ENCODE measurements at regions not wholly inside any gene's neighbourhood (a gene's known extent, or its start where the extent isn't known, plus 50 kb on each side); places are given as distances from the start of the nearest gene placed in this dataset.
A peak's percentile ranks its signal among the peaks of the same experiment; 100 is the strongest.

DNA sequence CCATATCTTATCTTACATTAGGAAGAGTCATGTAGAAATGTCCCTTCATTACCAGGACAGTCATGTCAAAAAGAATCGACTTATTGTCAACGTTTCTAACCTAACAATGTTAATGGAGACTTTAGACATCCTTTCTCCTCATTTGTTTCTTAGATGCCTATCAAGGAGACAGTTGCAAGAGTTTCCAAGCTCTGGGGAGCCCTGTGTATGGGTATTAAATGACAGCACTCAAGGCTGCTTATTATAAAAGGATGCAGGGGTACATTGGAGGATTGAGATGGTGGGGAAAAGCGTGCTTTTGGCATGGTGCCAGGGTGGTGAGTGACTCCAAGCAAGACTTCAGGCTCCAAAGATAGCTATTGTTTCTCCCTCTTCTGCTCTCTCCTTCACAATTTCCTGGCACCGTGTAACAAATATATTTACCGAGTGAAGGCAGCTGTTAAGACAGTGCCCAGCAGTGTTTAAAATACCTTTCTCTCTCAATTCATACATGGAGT lies 461.3 kb upstream of the CLINT1 start:
- no peak for DNase-seq (ENCODE audit: low read depth, low spot score)
- no peak overlapping the region for H3K27ac ChIP-seq

DNA sequence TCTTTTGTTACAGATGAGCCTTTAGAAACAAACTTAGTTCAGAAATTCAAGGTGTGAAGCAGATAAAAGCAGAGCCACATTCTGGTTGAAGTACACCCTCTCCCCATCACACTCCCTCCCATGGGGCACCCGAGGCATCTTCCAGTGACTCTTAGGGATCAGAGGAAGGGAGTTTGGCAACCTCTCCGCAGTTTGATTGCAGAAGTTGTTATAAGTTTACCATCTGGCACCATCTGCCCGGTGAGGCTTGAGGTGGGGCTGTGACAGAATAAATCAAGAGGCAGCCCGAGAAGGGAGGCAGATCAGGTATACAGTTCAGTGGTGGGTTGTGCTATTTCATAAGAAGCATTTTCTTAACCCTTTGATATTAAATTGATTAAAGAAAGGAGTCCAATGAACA lies 458.6 kb upstream of the CLINT1 start:
- no peak for DNase-seq (ENCODE audit: low read depth, low spot score)
- no peak overlapping the region for H3K27ac ChIP-seq

DNA sequence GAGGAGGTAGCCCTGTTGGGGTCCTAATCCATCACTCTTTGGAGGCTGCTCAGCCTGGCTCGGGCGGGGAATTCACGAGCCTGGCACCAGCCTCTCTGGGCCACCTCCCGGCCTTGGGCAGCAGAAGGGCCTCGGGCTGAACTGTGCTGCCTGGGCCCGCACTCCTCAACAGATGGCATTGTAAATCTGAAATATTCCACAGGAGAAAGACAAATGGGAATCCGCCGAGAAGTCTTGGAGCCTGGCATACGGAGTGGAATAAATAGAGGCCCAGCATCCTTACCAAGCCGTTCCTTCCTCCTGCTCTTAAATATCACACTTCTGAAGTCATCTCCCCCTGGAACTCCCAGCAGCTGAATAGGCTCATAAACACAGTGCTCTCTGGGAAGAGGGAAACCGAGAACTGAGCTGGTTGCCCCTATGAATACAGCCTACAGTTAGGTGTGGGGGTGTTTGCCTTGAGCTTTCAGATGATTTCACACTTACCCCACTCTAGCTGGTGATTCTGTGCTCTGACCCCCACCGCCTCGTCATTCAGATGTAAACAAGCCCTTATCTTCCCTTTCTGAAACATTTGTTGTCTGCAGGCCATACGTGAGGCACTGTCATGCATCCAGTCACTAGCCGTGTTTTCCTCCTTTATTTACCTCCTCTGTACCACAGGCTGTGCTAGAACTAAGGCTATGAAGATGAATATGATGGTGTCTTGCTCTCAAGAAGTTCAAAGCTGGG lies 455.0 kb upstream of the CLINT1 start:
- H3K27ac ChIP-seq = no peak overlapping the region
- DNase-seq (ENCODE audit: low read depth, low spot score) = no peak

- no peak for DNase-seq (ENCODE audit: low read depth, low spot score)
Measured at GRCh38 chr5:158313027-158313732, 454.2 kb upstream of the CLINT1 start.

DNA sequence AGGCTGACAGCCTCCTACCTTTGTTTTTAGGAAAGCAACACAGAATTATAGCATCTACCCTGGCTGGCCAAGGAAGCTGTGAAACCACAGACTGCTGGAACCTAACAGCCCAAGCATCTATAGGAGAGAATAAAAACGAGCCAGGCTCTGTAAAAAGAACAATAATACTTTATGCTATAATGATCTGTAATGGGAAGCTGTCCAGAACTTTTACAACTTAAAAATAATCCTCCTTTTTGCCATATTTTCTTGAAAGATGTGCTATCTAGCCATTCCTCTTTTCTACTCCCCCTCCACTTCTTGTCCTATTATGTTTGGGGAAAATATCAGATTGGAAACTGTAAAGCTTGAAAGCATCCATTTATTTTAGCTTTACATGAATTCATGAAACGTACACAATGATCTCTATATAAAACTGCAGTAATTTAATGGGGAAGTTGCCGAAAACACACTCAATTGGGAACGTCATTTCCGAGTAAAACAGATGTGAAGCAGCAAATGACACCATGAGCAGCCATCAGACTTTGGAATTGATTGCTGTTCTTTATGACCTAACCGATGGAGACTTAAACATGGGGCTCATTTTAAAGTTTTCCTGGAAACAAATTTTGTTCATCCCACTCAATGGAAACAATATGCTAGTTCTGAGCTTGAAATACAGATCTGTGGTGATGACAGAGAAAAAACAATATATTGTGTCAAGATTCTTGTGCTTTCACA lies 450.3 kb upstream of the CLINT1 start:
- DNase-seq (ENCODE audit: low read depth, low spot score) = no peak
- no peak overlapping the region for H3K27ac ChIP-seq

More at GRCh38 chr5:158313027-158313732, 454.2 kb upstream of the CLINT1 start:
- H3K27ac ChIP-seq = no peak overlapping the region

DNA sequence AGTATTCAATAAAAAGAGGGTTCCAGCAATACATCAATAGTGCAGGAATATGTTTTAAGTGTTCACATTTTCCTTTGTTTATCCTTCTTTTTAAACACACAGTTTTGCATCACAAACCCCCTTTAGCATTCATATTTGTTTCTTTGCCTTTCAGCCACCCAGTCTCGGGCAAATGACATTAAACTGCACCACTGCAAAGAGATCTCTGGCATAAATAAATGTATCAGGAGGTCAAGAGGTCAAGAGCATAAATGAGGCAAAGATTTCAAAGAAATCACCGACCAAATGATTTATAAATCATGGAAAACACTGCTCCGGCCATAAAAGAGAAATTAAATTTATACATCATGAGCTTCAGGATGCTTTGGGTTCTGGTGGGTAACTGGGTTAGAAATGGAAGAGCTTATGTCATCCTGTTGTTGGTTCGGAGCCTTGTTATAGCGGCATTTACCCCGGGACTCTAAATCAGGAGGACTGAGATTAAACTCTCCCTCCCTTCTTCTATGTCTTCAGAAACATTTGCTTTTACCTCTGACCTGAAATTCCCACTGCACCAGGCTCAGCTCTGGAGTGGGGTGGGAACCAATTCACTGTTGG lies 449.6 kb upstream of the CLINT1 start:
- DNase-seq (ENCODE audit: low read depth, low spot score) = no peak
- no peak overlapping the region for H3K27ac ChIP-seq

DNA sequence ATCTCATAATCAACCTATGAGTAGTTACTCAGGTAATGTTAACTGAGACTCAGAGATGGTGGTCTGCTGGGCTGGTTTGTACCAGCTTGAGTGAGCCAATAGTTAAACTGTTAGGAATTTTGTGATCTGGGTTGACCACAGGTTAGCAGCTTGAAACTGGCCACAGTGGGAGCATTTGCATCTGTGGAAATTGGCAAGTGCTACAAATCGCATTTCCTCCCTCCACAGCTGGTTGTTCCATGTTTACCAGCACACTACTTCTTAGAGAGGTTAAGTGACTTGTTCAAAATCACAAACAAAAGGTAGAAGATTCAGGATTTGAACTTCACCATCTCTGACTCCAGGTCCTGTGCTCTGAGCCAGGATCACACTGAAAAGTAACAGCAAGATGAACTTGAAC lies 446.9 kb upstream of the CLINT1 start:
- no peak for DNase-seq (ENCODE audit: low read depth, low spot score)
- H3K27ac ChIP-seq = no peak overlapping the region

GRCh38 chr5:158304607-158305006 lies 445.7 kb upstream of the CLINT1 start:
- no peak overlapping the region for H3K27ac ChIP-seq
- DNase-seq (ENCODE audit: low read depth, low spot score) = no peak

GRCh38 chr5:158303883-158304282 lies 444.9 kb upstream of the CLINT1 start:
- no peak for DNase-seq (ENCODE audit: low read depth, low spot score)
- H3K27ac ChIP-seq = no peak overlapping the region

DNA sequence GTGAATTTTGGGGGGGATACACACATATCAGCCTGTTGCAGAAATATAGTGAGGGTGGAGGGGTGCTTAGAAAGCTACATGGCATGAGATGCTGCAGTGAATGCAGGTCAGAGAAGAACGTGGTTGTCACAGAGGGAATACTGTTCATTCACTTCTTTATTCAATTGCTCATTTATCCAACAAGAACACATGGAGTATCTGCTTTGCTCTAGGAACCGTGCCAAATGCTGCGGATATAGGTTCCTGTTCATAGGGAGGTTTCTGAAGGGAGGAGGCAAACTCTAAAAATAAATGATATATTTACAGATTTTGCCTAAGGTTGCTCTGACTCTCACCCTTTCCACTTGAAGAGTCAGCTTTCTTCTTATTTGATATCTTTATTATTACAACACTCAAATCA lies 444.3 kb upstream of the CLINT1 start:
- DNase-seq (ENCODE audit: low read depth, low spot score) = no peak
- H3K27ac ChIP-seq = no peak overlapping the region

DNA sequence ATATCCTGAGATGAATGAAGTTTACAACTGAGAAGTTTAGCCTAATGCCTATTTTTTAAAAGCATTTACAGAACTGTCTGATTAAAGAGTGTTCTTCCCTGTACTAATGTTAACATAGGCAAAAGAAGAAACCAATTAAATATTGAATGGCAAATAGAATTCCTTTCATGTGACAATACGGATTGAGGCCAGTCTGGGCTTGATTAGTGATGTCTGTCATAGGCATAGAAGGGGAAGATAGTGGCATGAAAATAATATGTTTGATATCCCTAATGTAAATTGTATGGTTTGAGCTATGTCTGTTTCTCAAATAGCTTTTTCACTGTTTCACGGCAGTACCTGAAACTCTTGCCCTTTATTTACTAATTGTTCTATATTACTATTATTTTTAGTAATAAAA lies 443.1 kb upstream of the CLINT1 start:
- no peak overlapping the region for H3K27ac ChIP-seq
- DNase-seq (ENCODE audit: low read depth, low spot score) = no peak

GRCh38 chr5:158301186-158301585 lies 442.2 kb upstream of the CLINT1 start:
- DNase-seq (ENCODE audit: low read depth, low spot score) = no peak
- H3K27ac ChIP-seq = no peak overlapping the region

GRCh38 chr5:158300256-158300655 lies 441.3 kb upstream of the CLINT1 start:
- DNase-seq (ENCODE audit: low read depth, low spot score) = no peak
- no peak overlapping the region for H3K27ac ChIP-seq

GRCh38 chr5:158297002-158297527 lies 438.1 kb upstream of the CLINT1 start:
- no peak overlapping the region for H3K27ac ChIP-seq
- DNase-seq (ENCODE audit: low read depth, low spot score) = no peak

- H3K27ac ChIP-seq = no peak overlapping the region
Measured at GRCh38 chr5:158294701-158295100, 435.8 kb upstream of the CLINT1 start.

GRCh38 chr5:158292981-158293380 lies 434.0 kb upstream of the CLINT1 start:
- no peak overlapping the region for H3K27ac ChIP-seq
- no peak for DNase-seq (ENCODE audit: low read depth, low spot score)

More at GRCh38 chr5:158294701-158295100, 435.8 kb upstream of the CLINT1 start:
- DNase-seq (ENCODE audit: low read depth, low spot score) = no peak

DNA sequence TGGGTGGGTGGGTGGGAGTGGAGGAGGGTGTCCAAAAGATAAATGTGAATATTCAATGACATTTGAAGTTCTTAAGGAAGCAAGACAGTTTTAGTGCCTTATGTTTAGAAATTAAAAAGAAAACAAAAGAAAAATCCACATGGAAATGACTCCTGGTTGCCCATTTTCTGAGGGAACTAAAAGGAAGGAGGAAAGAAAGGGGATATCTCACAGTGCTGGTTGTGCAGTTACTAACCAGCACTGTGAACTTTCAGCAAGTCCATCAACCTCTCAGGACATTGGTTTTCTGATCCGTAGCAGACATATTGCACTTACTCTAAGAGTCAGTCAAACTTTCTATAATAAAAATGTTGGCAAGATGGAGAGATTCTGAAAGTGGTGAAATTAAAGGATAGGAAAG lies 431.0 kb upstream of the CLINT1 start:
- no peak overlapping the region for H3K27ac ChIP-seq
- DNase-seq (ENCODE audit: low read depth, low spot score) = no peak

GRCh38 chr5:158288272-158288657 lies 429.3 kb upstream of the CLINT1 start:
- no peak overlapping the region for H3K27ac ChIP-seq
- DNase-seq (ENCODE audit: low read depth, low spot score) = no peak

DNA sequence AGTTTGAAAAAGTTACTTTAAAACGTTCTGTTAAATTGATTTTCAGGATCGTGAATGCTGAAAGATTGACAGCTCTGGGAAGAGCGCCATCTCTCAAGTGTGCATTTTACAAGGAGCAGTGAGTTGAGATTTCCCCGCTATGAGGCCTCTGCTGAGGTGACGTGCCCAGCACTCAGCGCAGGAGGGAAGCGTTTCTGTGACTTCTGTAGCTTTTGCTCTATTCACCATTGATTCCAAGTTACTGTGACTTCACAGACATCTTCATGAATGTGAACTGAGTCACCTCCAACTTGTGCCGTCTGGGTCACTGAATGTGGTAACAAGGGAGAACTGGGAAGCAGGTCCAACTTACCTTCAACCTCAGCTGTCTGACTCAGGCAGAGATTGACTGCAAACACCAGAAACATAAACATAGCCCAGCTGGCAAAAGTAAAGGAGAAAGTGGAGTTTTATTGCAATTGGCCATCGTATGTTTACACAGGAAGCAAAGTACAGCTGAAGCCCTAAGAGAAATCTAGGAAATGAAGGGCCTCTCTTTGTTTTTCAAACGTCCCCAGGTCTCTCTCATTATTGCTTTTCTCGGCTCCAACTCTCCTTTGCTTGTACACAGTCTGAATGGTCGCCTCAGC lies 428.8 kb upstream of the CLINT1 start:
- no peak overlapping the region for H3K27ac ChIP-seq
- DNase-seq (ENCODE audit: low read depth, low spot score) = peak; percentile 52

GRCh38 chr5:158286827-158287226 lies 427.9 kb upstream of the CLINT1 start:
- no peak overlapping the region for H3K27ac ChIP-seq
- DNase-seq (ENCODE audit: low read depth, low spot score) = no peak

Measured in epithelial cell of prostate (primary cell).